Glomerular visceral epithelial cell (primary cell): ENCODE measurements at regions not wholly inside any gene's neighbourhood (a gene's known extent, or its start where the extent isn't known, plus 50 kb on each side); places are given as distances from the start of the nearest gene placed in this dataset.

Experiments
- DNase-seq: peaks from one replicate; pipeline ENCODE4 v3.0.0-alpha.2; 2016; ENCODE audit errors: extremely low spot score

- DNase-seq: no peak
Measured at GRCh38 chr14:96980835-96981234, 183.7 kb downstream of the VRK1 start.

GRCh38 chr14:96986256-96987085 lies 189.3 kb downstream of the VRK1 start:
- no peak for DNase-seq

GRCh38 chr14:96987086-96987474 lies 189.9 kb downstream of the VRK1 start:
- no peak for DNase-seq

GRCh38 chr14:96987771-96988170 lies 190.6 kb downstream of the VRK1 start:
- DNase-seq: no peak

- DNase-seq: no peak
Measured at GRCh38 chr14:96989306-96989705, 192.1 kb downstream of the VRK1 start.

GRCh38 chr14:96991226-96991625 lies 194.0 kb downstream of the VRK1 start:
- DNase-seq: no peak

GRCh38 chr14:96994999-96995398 lies 197.8 kb downstream of the VRK1 start:
- no peak for DNase-seq

- no peak for DNase-seq
Measured at GRCh38 chr14:96997269-96997668, 200.1 kb downstream of the VRK1 start.

GRCh38 chr14:96997996-96998395 lies 200.8 kb downstream of the VRK1 start:
- no peak for DNase-seq

GRCh38 chr14:96999654-97000155 lies 202.5 kb downstream of the VRK1 start:
- DNase-seq: no peak

- no peak for DNase-seq
Measured at GRCh38 chr14:97002454-97002853, 205.3 kb downstream of the VRK1 start.

GRCh38 chr14:97005934-97006333 lies 208.8 kb downstream of the VRK1 start:
- no peak for DNase-seq

- no peak for DNase-seq
Measured at GRCh38 chr14:97010491-97011160, 213.4 kb downstream of the VRK1 start.

GRCh38 chr14:97013878-97014277 lies 216.7 kb downstream of the VRK1 start:
- DNase-seq: no peak

- DNase-seq: no peak
Measured at GRCh38 chr14:97021001-97021400, 223.8 kb downstream of the VRK1 start.

GRCh38 chr14:97021571-97022168 lies 224.5 kb downstream of the VRK1 start:
- no peak for DNase-seq

- DNase-seq: no peak
Measured at GRCh38 chr14:97022741-97023140, 225.6 kb downstream of the VRK1 start.

GRCh38 chr14:97023871-97024270 lies 226.7 kb downstream of the VRK1 start:
- no peak for DNase-seq

- no peak for DNase-seq
Measured at GRCh38 chr14:97024300-97024699, 227.1 kb downstream of the VRK1 start.

- no peak for DNase-seq
Measured at GRCh38 chr14:97025722-97026121, 228.5 kb downstream of the VRK1 start.

GRCh38 chr14:97027256-97027999 lies 230.2 kb downstream of the VRK1 start:
- no peak for DNase-seq

GRCh38 chr14:97028382-97028781 lies 231.2 kb downstream of the VRK1 start:
- DNase-seq: no peak
